HL-60/S4 (cell line): ENCODE measurements at regions not wholly inside any gene's neighbourhood (a gene's known extent, or its start where the extent isn't known, plus 50 kb on each side); places are given as distances from the start of the nearest gene placed in this dataset.

Experiments used
- in situ Hi-C: fragments of 300-500 bp; cut with MboI; formaldehyde crosslinking; loops from 2 replicates; pipeline ENCODE4 v1.14.3; 2022; ENCODE audit warnings: low sequenced_read_pairs

GRCh38 chr2:164186591-164186990, 434.7 kb downstream of the GRB14 start:
- in situ Hi-C loops = no loop called here

GRCh38 chr2:164182116-164182627, 439.1 kb downstream of the GRB14 start:
- in situ Hi-C loops = no loop called here

GRCh38 chr2:164178835-164179465, 442.3 kb downstream of the GRB14 start:
- in situ Hi-C loops = no loop called here

- in situ Hi-C loops = no loop called here
Observed at GRCh38 chr2:164164602-164165001, 428.8 kb upstream of the FIGN start.

GRCh38 chr2:164155558-164155957, 419.8 kb upstream of the FIGN start:
- in situ Hi-C loops = no loop called here

- in situ Hi-C loops = no loop called here
Observed at GRCh38 chr2:164151522-164151921, 415.7 kb upstream of the FIGN start.

GRCh38 chr2:164150604-164151003, 414.8 kb upstream of the FIGN start:
- in situ Hi-C loops = no loop called here

GRCh38 chr2:164146441-164146840, 410.6 kb upstream of the FIGN start:
- in situ Hi-C loops = no loop called here

GRCh38 chr2:164145093-164145987, 409.5 kb upstream of the FIGN start:
- in situ Hi-C loops = no loop called here

GRCh38 chr2:164143183-164143930, 407.5 kb upstream of the FIGN start:
- in situ Hi-C loops = no loop called here

GRCh38 chr2:164142755-164143154, 406.9 kb upstream of the FIGN start:
- in situ Hi-C loops = no loop called here

- in situ Hi-C loops = no loop called here
Observed at GRCh38 chr2:164141271-164141670, 405.5 kb upstream of the FIGN start.

GRCh38 chr2:164138750-164139149, 402.9 kb upstream of the FIGN start:
- in situ Hi-C loops = no loop called here

GRCh38 chr2:164134336-164134735, 398.5 kb upstream of the FIGN start:
- in situ Hi-C loops = no loop called here

- in situ Hi-C loops = no loop called here
Observed at GRCh38 chr2:164127971-164128527, 392.2 kb upstream of the FIGN start.

GRCh38 chr2:164126960-164127660, 391.3 kb upstream of the FIGN start:
- in situ Hi-C loops = no loop called here

- in situ Hi-C loops = no loop called here
Observed at GRCh38 chr2:164115806-164116205, 380.0 kb upstream of the FIGN start.

GRCh38 chr2:164114937-164115336, 379.1 kb upstream of the FIGN start:
- in situ Hi-C loops = no loop called here

GRCh38 chr2:164112105-164112504, 376.3 kb upstream of the FIGN start:
- in situ Hi-C loops = no loop called here

GRCh38 chr2:164110515-164110914, 374.7 kb upstream of the FIGN start:
- in situ Hi-C loops = no loop called here
